Vagina (tissue), 2 donors: ENCODE measurements at regions not wholly inside any gene's neighbourhood (a gene's known extent, or its start where the extent isn't known, plus 50 kb on each side); places are given as distances from the start of the nearest gene placed in this dataset.
"Not testable (repeated sequence)": the region's sequence is repeated elsewhere in the genome, so short reads cannot be mapped to it uniquely, and the experiment has no call there.

Source experiments
- DNase-seq, 2 donors: peaks; one replicate each; pipeline ENCODE4 v3.0.0-alpha.2; 2017; ENCODE audit errors: extremely low spot score in 2 of 2
- H3K27ac ChIP-seq: fragments of 200-600 bp; sonication (generic); one replicate; pipeline ENCODE4 v1.5.1; 2019
- H3K27me3 ChIP-seq: fragments of 200-600 bp; sonication (generic); one replicate; pipeline ENCODE4 v1.5.1; 2019
- H3K36me3 ChIP-seq, 2 donors: fragments of 200-600 bp; sonication (generic); one replicate each; pipeline ENCODE4 v1.5.1; 2017 to 2019
- H3K4me1 ChIP-seq: fragments of 200-600 bp; sonication (generic); one replicate; pipeline ENCODE4 v1.5.1; 2019
- H3K4me3 ChIP-seq, 2 donors: fragments of 200-600 bp; sonication (generic); 1 replicate in 1 of 2; 2 replicates in 1 of 2; pipeline ENCODE4 v1.5.1; 2016 to 2019
- H3K9me3 ChIP-seq: fragments of 200-600 bp; sonication (generic); one replicate; pipeline ENCODE4 v1.5.1; 2019
- CTCF ChIP-seq, 3 experiments: fragments of 450-650 bp in 2 of 3; fragments of 200-600 bp in 1 of 3; sonication (generic) in 1 of 3; IDR thresholded peaks; one replicate each; pipeline ENCODE4 v1.5.1; 2017 to 2019; ENCODE audit warnings: antibody characterized with exemption in 3 of 3, mild to moderate bottlenecking in 2 of 3, moderate library complexity in 2 of 3
- POLR2A ChIP-seq, 2 donors: fragments of 450-650 bp; IDR thresholded peaks; one replicate each; pipeline ENCODE4 v1.6.1; 2017; ENCODE audit warnings: antibody characterized with exemption in 2 of 2, mild to moderate bottlenecking in 2 of 2, moderate library complexity in 2 of 2
- POLR2AphosphoS5 ChIP-seq, 2 donors: sonication (generic); formaldehyde crosslinking; IDR thresholded peaks; one replicate each; pipeline ENCODE4 v1.9.0; 2017; ENCODE audit warnings: antibody characterized with exemption in 2 of 2, mild to moderate bottlenecking in 2 of 2, low read depth in 1 of 2; ENCODE audit not compliant: insufficient read depth in 1 of 2
- intact Hi-C: fragments of 100-400 bp; cut with DNase I; formaldehyde crosslinking; loops from one replicate; pipeline ENCODE4 v1.15.1; 2023

- Histone ChIP-seq H3K27me3 (no peaks in the 10 kb centered on the region), H3K4me3 (no peak overlapping the region), H3K27ac (no peak overlapping the region), H3K4me1 (no peaks in the 10 kb centered on the region), H3K36me3 (no peaks in the 10 kb centered on the region), H3K9me3 (no peaks in the 10 kb centered on the region)
- no peak for DNase-seq
- TF ChIP-seq POLR2AphosphoS5 (IDR thresholded peaks at IDR 0.05; ENCODE audit: insufficient read depth in 1 of 2, low read depth in 1 of 2): no peak
- TF ChIP-seq CTCF (IDR thresholded peaks at IDR 0.05): no peak
- TF ChIP-seq POLR2A (IDR thresholded peaks at IDR 0.05): no peak
- intact Hi-C loops: no loop called here
Measured at GRCh38 chr18:41870817-41871216, 84.2 kb upstream of the PIK3C3 start.

GRCh38 chr18:41870191-41870590 lies 84.8 kb upstream of the PIK3C3 start:
- TF ChIP-seq POLR2AphosphoS5 (IDR thresholded peaks at IDR 0.05; ENCODE audit: insufficient read depth in 1 of 2, low read depth in 1 of 2) (no peak), POLR2A (IDR thresholded peaks at IDR 0.05) (no peak), CTCF (IDR thresholded peaks at IDR 0.05) (no peak)

GRCh38 chr18:41865796-41866195 lies 89.2 kb upstream of the PIK3C3 start:
- H3K27ac ChIP-seq, H3K36me3 ChIP-seq, DNase-seq, H3K9me3 ChIP-seq, H3K4me3 ChIP-seq, H3K27me3 ChIP-seq, H3K4me1 ChIP-seq, intact Hi-C loops: not testable (repeated sequence)

More at GRCh38 chr18:41870191-41870590, 84.8 kb upstream of the PIK3C3 start:
- H3K4me3 ChIP-seq: no peak overlapping the region
- no peaks in the 10 kb centered on the region for H3K9me3 ChIP-seq
- no peak overlapping the region for H3K27ac ChIP-seq
- no peaks in the 10 kb centered on the region for H3K4me1 ChIP-seq
- H3K27me3 ChIP-seq: no peaks in the 10 kb centered on the region
- no peaks in the 10 kb centered on the region for H3K36me3 ChIP-seq
- intact Hi-C loops: no loop called here
- DNase-seq: no peak

GRCh38 chr18:41864216-41864615 lies 90.8 kb upstream of the PIK3C3 start:
- no peak for TF ChIP-seq CTCF (IDR thresholded peaks at IDR 0.05)
- no peak for TF ChIP-seq POLR2A (IDR thresholded peaks at IDR 0.05)
- no peak for TF ChIP-seq POLR2AphosphoS5 (IDR thresholded peaks at IDR 0.05; ENCODE audit: insufficient read depth in 1 of 2, low read depth in 1 of 2)

GRCh38 chr18:41862921-41863320 lies 92.1 kb upstream of the PIK3C3 start:
- no peak overlapping the region for H3K27ac ChIP-seq
- DNase-seq: no peak
- intact Hi-C loops: no loop called here
- H3K27me3 ChIP-seq: no peaks in the 10 kb centered on the region
- no peak overlapping the region for H3K4me3 ChIP-seq
- no peaks in the 10 kb centered on the region for H3K4me1 ChIP-seq
- no peaks in the 10 kb centered on the region for H3K36me3 ChIP-seq
- H3K9me3 ChIP-seq: no peaks in the 10 kb centered on the region
- TF ChIP-seq POLR2AphosphoS5 (IDR thresholded peaks at IDR 0.05; ENCODE audit: insufficient read depth in 1 of 2, low read depth in 1 of 2) (no peak), CTCF (IDR thresholded peaks at IDR 0.05) (no peak), POLR2A (IDR thresholded peaks at IDR 0.05) (no peak)

More at GRCh38 chr18:41864216-41864615, 90.8 kb upstream of the PIK3C3 start:
- no peaks in the 10 kb centered on the region for H3K9me3 ChIP-seq
- DNase-seq: no peak
- no peak overlapping the region for H3K27ac ChIP-seq
- no peaks in the 10 kb centered on the region for H3K36me3 ChIP-seq
- H3K27me3 ChIP-seq: no peaks in the 10 kb centered on the region
- H3K4me1 ChIP-seq: no peaks in the 10 kb centered on the region
- intact Hi-C loops: no loop called here
- H3K4me3 ChIP-seq: no peak overlapping the region

GRCh38 chr18:41860987-41861386 lies 94.0 kb upstream of the PIK3C3 start:
- no peaks in the 10 kb centered on the region for H3K9me3 ChIP-seq
- intact Hi-C loops: no loop called here
- TF ChIP-seq CTCF (IDR thresholded peaks at IDR 0.05) (no peak), POLR2AphosphoS5 (IDR thresholded peaks at IDR 0.05; ENCODE audit: insufficient read depth in 1 of 2, low read depth in 1 of 2) (no peak), POLR2A (IDR thresholded peaks at IDR 0.05) (no peak)

More at GRCh38 chr18:41860987-41861386, 94.0 kb upstream of the PIK3C3 start:
- Histone ChIP-seq H3K27ac (no peak overlapping the region), H3K36me3 (no peaks in the 10 kb centered on the region), H3K4me1 (no peaks in the 10 kb centered on the region), H3K27me3 (no peaks in the 10 kb centered on the region), H3K4me3 (no peak overlapping the region)
- DNase-seq: no peak
